ENCODE measurements at regions not wholly inside any gene's neighbourhood (a gene's known extent, or its start where the extent isn't known, plus 50 kb on each side); places are given as distances from the start of the nearest gene placed in this dataset.

GRCh38 chr10:57785068-57785467 is 482.6 kb downstream of the IPMK start:
- Mint-ChIP-seq H3K36me3 (ENCODE audit: low read depth) (no peaks in the 10 kb centered on the region), H3K27ac (no peak overlapping the region), H3K4me3 (no peak overlapping the region), H3K27me3 (no peaks in the 10 kb centered on the region), H3K4me1 (ENCODE audit: low read depth) (no peaks in the 10 kb centered on the region), H3K9me3 (peaks cover 38% of the 10 kb centered on the region)
- intact Hi-C loops (cut with micrococcal nuclease), result no loop called here

DNA sequence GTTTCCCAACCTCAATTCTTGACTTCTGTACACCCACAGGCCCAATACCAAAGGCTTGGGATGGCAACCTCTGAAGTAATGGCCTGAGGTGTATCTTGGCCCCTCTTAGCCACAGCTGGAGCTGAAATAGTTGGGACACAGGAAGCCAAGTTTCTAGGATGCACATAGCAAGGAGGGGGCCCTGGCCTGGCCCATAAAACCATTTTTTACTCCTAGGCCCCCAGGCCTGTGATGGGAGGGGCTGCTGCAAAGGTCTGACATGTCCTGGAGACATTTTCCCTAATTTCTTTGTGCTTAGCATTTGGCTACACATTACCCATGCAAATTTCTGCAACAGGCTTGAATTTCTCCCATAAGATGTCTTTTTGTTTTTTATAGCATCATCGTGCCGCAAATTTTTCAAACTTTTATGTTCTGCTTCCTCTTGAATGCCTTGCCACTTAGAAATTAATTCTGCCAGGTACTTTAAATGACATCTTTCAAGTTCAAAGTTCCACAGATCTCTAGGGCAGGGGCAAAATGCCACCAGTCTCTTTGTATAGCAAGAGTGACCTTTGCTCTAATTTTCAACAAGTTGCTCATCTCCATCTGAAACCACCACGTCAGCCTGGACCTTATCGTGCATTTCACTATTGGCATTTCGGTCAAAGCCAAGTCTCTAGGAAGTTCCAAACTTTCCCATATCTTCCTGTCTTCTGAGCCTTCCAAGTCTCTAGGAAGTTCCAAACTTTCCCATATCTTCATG is 490.8 kb downstream of the IPMK start:
- intact Hi-C loops (cut with micrococcal nuclease), result no loop called here

GRCh38 chr10:57775250-57775649 is 492.4 kb downstream of the IPMK start:
- no peak overlapping the region for H3K4me3 Mint-ChIP-seq
- H3K27me3 Mint-ChIP-seq, result no peaks in the 10 kb centered on the region
- H3K9me3 Mint-ChIP-seq, result peaks cover 44% of the 10 kb centered on the region
- H3K27ac Mint-ChIP-seq, result no peak overlapping the region
- intact Hi-C loops (cut with micrococcal nuclease), result no loop called here
- no peaks in the 10 kb centered on the region for H3K36me3 Mint-ChIP-seq (ENCODE audit: low read depth)
- H3K4me1 Mint-ChIP-seq (ENCODE audit: low read depth), result no peaks in the 10 kb centered on the region

More for the DNA sequence above, 490.8 kb downstream of the IPMK start:
- no peaks in the 10 kb centered on the region for H3K27me3 Mint-ChIP-seq
- no peak overlapping the region for H3K4me3 Mint-ChIP-seq
- no peaks in the 10 kb centered on the region for H3K4me1 Mint-ChIP-seq (ENCODE audit: low read depth)
- H3K9me3 Mint-ChIP-seq, result peaks cover 40% of the 10 kb centered on the region
- H3K36me3 Mint-ChIP-seq (ENCODE audit: low read depth), result no peaks in the 10 kb centered on the region
- no peak overlapping the region for H3K27ac Mint-ChIP-seq

DNA sequence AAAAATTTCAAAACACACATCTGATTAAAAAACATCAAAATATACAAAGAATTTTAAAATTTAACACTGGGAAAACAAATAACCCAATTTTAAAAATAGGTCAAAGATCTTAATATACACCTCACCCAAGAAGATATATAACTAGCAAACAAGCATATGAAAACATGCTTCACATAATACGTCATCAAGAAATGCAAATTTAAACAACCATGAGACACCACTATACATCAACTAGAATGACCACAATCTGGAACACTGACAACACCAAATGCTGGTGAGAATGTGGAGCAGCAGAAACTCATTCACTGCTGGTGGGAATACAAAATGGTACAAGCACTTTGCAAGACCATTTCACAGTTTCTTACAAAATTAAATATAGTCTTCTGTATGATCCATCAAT is 498.4 kb downstream of the IPMK start:
- peaks cover 30% of the 10 kb centered on the region for H3K9me3 Mint-ChIP-seq
- no peaks in the 10 kb centered on the region for H3K36me3 Mint-ChIP-seq (ENCODE audit: low read depth)
- intact Hi-C loops (cut with micrococcal nuclease), result no loop called here

DNA sequence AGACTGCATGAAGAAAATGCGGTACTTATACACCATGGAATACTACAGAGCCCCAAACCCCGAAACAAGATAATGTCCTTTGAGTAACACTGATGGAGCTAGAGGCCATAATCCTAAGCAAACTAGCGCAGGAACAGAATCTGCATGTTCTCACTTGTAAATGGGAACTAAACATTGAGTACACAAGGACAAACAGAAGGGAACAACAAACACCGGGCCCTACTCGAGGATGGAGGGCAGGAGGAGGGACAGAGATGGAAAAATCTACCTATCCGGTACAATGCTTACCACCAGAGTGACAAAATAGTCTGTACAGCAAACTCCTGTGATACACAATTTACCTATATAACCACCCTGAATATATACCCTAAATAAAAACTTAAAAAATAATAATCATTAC is 507.9 kb downstream of the IPMK start:
- Mint-ChIP-seq H3K9me3 (peaks cover 10% of the 10 kb centered on the region), H3K27ac (no peak overlapping the region), H3K36me3 (ENCODE audit: low read depth) (no peaks in the 10 kb centered on the region), H3K4me1 (ENCODE audit: low read depth) (no peaks in the 10 kb centered on the region), H3K4me3 (no peak overlapping the region), H3K27me3 (no peaks in the 10 kb centered on the region)
- intact Hi-C loops (cut with micrococcal nuclease), result no loop called here

More for the DNA sequence above, 498.4 kb downstream of the IPMK start:
- Mint-ChIP-seq H3K27me3 (no peaks in the 10 kb centered on the region), H3K4me1 (ENCODE audit: low read depth) (no peaks in the 10 kb centered on the region), H3K27ac (no peak overlapping the region), H3K4me3 (no peak overlapping the region)

DNA sequence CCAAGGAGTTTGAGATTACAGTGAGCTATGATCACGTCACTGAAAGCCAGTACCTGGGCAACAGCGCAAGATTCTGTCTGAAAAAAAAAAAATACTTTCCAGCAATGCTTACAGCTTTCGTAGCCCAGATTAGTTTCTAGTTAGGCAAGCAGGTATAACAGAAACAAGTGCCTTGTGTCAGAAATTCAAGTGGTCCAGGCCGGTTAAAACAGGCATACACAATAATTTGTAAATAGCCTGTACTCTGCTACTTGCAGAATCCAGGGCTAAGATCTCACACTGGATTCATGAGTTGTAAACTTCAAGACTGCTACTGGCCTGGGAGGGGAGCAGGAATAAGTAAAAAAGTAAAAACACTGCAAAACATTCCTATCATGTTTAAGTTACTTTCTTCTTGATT is 512.9 kb downstream of the IPMK start:
- Mint-ChIP-seq H3K4me1 (ENCODE audit: low read depth) (no peaks in the 10 kb centered on the region), H3K27me3 (no peaks in the 10 kb centered on the region), H3K27ac (no peak overlapping the region), H3K9me3 (peaks cover 34% of the 10 kb centered on the region), H3K36me3 (ENCODE audit: low read depth) (no peaks in the 10 kb centered on the region), H3K4me3 (no peak overlapping the region)
- intact Hi-C loops (cut with micrococcal nuclease), result no loop called here

GRCh38 chr10:57743711-57744110 is 524.0 kb downstream of the IPMK start:
- no peaks in the 10 kb centered on the region for H3K27me3 Mint-ChIP-seq

DNA sequence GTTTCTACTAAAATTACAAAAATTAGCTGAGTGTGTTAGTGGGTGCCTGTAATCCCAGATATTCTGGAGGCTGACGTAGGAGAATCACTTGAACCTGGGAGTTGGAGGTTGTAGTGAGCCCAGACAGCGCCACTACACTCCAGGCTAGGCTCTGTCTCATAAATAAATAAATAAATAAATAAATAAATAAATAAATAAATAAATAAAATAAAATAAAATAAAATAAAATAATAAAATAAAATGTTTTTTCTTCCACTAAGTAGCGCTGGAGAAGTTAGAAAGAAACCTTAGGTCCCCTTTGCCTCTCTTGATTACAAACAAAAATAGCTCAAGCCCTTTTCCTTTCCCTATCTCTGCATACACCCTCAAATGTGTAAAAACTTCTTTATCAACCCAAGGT is 525.9 kb downstream of the IPMK start:
- no peaks in the 10 kb centered on the region for H3K4me1 Mint-ChIP-seq (ENCODE audit: low read depth)
- intact Hi-C loops (cut with micrococcal nuclease), result no loop called here
- no peaks in the 10 kb centered on the region for H3K27me3 Mint-ChIP-seq
- H3K36me3 Mint-ChIP-seq (ENCODE audit: low read depth), result no peaks in the 10 kb centered on the region
- peaks cover 8% of the 10 kb centered on the region for H3K9me3 Mint-ChIP-seq
- no peak overlapping the region for H3K4me3 Mint-ChIP-seq
- H3K27ac Mint-ChIP-seq, result no peak overlapping the region

More at GRCh38 chr10:57743711-57744110, 524.0 kb downstream of the IPMK start:
- H3K36me3 Mint-ChIP-seq (ENCODE audit: low read depth), result no peaks in the 10 kb centered on the region
- H3K27ac Mint-ChIP-seq, result no peak overlapping the region
- intact Hi-C loops (cut with micrococcal nuclease), result no loop called here
- no peak overlapping the region for H3K4me3 Mint-ChIP-seq
- no peaks in the 10 kb centered on the region for H3K4me1 Mint-ChIP-seq (ENCODE audit: low read depth)
- H3K9me3 Mint-ChIP-seq, result peaks cover 1% of the 10 kb centered on the region

DNA sequence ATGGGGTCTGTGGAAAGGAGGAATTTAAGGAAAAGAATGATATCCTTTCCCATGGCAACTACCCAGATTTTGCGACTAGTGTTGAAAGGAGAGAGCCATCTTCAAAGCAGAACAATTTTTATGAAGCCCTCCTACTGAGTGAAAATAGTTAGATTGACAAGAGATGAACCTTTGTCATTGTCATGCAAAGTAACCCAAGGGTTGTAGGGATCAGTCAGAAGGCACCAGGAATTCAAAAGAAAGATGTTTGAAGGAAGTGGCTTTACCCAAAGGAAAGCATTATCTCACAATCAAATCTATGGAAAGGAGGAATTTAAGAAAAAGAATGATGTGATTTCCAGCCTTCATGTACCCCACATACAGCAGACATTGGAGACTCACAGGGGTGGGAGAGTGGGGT is 544.4 kb downstream of the IPMK start:
- intact Hi-C loops (cut with micrococcal nuclease), result no loop called here
- no peak overlapping the region for H3K4me3 Mint-ChIP-seq
- peaks cover 9% of the 10 kb centered on the region for H3K9me3 Mint-ChIP-seq
- no peak overlapping the region for H3K27ac Mint-ChIP-seq
- H3K27me3 Mint-ChIP-seq, result no peaks in the 10 kb centered on the region
- no peaks in the 10 kb centered on the region for H3K36me3 Mint-ChIP-seq (ENCODE audit: low read depth)
- no peaks in the 10 kb centered on the region for H3K4me1 Mint-ChIP-seq (ENCODE audit: low read depth)

- H3K27me3 Mint-ChIP-seq, result no peaks in the 10 kb centered on the region
- H3K9me3 Mint-ChIP-seq, result peaks cover 9% of the 10 kb centered on the region
- intact Hi-C loops (cut with micrococcal nuclease), result no loop called here
Measured at GRCh38 chr10:57716884-57717283, 550.8 kb downstream of the IPMK start.

DNA sequence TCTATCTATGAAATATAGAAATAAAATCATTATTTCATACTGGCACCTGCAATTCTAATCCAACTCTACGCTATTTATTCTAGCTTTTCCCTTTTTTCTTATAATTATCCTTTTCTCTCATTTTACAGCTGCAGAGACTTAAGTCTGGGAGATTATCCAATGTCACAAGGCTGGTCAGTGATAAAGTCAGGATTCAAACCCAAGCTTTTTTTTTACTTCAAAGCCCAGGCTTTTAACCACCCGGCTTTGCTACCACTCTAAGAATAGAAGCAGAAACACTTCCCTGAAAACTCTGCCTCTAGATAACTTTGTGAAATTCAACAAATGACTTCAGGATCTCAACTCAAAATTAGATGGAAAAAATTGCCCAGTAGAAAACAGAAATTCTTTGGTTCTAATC is 552.5 kb downstream of the IPMK start:
- intact Hi-C loops (cut with micrococcal nuclease), result no loop called here
- Mint-ChIP-seq H3K9me3 (peaks cover 9% of the 10 kb centered on the region), H3K27me3 (no peaks in the 10 kb centered on the region)

More at GRCh38 chr10:57716884-57717283, 550.8 kb downstream of the IPMK start:
- Mint-ChIP-seq H3K36me3 (ENCODE audit: low read depth) (no peaks in the 10 kb centered on the region), H3K4me3 (no peak overlapping the region), H3K4me1 (ENCODE audit: low read depth) (no peaks in the 10 kb centered on the region), H3K27ac (no peak overlapping the region)

GRCh38 chr10:57707300-57707658 is 560.4 kb downstream of the IPMK start:
- Mint-ChIP-seq H3K9me3 (no peaks in the 10 kb centered on the region), H3K27ac (no peak overlapping the region), H3K4me1 (ENCODE audit: low read depth) (no peaks in the 10 kb centered on the region), H3K4me3 (no peak overlapping the region), H3K36me3 (ENCODE audit: low read depth) (no peaks in the 10 kb centered on the region), H3K27me3 (no peaks in the 10 kb centered on the region)
- intact Hi-C loops (cut with micrococcal nuclease), result no loop called here

More for the DNA sequence above, 552.5 kb downstream of the IPMK start:
- Mint-ChIP-seq H3K4me1 (ENCODE audit: low read depth) (no peaks in the 10 kb centered on the region), H3K36me3 (ENCODE audit: low read depth) (no peaks in the 10 kb centered on the region), H3K27ac (no peak overlapping the region), H3K4me3 (no peak overlapping the region)

DNA sequence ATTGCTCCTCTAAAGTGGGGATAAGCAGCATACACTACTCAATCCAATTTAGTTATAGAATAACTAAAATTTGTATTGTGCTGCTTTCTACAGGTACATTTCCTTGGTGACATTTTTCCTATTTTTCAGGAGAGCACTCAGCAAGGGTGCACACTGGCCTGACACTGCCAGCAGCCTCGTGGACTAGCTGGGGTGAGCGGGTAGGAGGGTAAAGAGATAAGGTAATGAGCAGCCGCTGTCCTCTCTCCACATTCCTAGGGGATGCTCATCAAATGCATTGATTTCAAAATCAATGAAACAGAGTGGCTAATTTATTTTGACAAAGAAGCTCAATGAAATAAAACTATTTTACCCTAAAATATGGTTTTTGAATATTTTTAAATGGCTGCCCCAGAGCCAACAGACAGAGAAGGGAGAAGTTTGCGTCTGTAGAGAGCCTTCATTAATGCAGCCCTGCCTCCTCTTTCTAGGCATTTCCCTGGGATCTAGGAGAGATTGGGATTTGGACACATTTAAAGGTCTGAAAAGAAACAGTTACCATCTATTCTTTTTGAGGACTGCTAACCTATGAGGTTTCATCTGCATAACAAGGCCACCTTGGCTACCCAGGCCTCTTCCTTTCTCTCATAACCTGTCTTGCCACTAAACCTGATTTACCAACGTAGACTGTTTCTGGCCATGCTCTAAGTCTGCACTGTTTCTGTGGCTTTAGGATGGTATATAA is 561.0 kb downstream of the IPMK start:
- intact Hi-C loops (cut with micrococcal nuclease), result no loop called here
- Mint-ChIP-seq H3K9me3 (no peaks in the 10 kb centered on the region), H3K36me3 (ENCODE audit: low read depth) (no peaks in the 10 kb centered on the region), H3K27me3 (no peaks in the 10 kb centered on the region), H3K4me3 (no peak overlapping the region), H3K4me1 (ENCODE audit: low read depth) (no peaks in the 10 kb centered on the region), H3K27ac (no peak overlapping the region)

GRCh38 chr10:57706016-57706415 is 561.7 kb downstream of the IPMK start:
- H3K4me3 Mint-ChIP-seq, result no peak overlapping the region
- intact Hi-C loops (cut with micrococcal nuclease), result no loop called here
- no peaks in the 10 kb centered on the region for H3K4me1 Mint-ChIP-seq (ENCODE audit: low read depth)
- no peaks in the 10 kb centered on the region for H3K9me3 Mint-ChIP-seq
- no peaks in the 10 kb centered on the region for H3K36me3 Mint-ChIP-seq (ENCODE audit: low read depth)
- no peaks in the 10 kb centered on the region for H3K27me3 Mint-ChIP-seq
- H3K27ac Mint-ChIP-seq, result no peak overlapping the region

All from dendritic cell treated with granulocyte-macrophage colony-stimulating factor and Interleukin-4, amounts not matched to agents 40 ng/mL and 50 ng/mL, for 4 days (primary cell).